HG03558 (cell line): ENCODE measurements at regions not wholly inside any gene's neighbourhood (a gene's known extent, or its start where the extent isn't known, plus 50 kb on each side); places are given as distances from the start of the nearest gene placed in this dataset.
"Not testable (repeated sequence)": the region's sequence is repeated elsewhere in the genome, so short reads cannot be mapped to it uniquely, and the experiment has no call there.

ENCODE experiments used
- ATAC-seq: cut with Tn5 transposase; IDR thresholded peaks from one replicate; pipeline ENCODE4 v1.9.1; 2021; ENCODE audit warnings: moderate number of reproducible peaks; ENCODE audit not compliant: unreplicated experiment; ENCODE audit errors: extremely low read depth

- no peak for ATAC-seq
These were observed 500.7 kb downstream of the ZNF674 start for GRCh38 chrX:46044486-46044885.

GRCh38 chrX:46040001-46040400 is 505.2 kb downstream of the ZNF674 start:
- ATAC-seq, result no peak

- no peak for ATAC-seq
These were observed 505.7 kb downstream of the ZNF674 start for GRCh38 chrX:46039526-46039925.

- ATAC-seq, result no peak
These were observed 508.7 kb downstream of the ZNF674 start for GRCh38 chrX:46036508-46036907.

GRCh38 chrX:46034868-46035267 is 510.4 kb downstream of the ZNF674 start:
- no peak for ATAC-seq

- ATAC-seq, result no peak
These were observed 515.4 kb downstream of the ZNF674 start for GRCh38 chrX:46029777-46030176.

GRCh38 chrX:46016296-46016695 is 528.9 kb downstream of the ZNF674 start:
- no peak for ATAC-seq

- no peak for ATAC-seq
These were observed 529.6 kb downstream of the ZNF674 start for GRCh38 chrX:46015653-46016052.

GRCh38 chrX:45992402-45993123 is 552.7 kb downstream of the ZNF674 start:
- ATAC-seq, result no peak

GRCh38 chrX:45986971-45987370 is 558.2 kb downstream of the ZNF674 start:
- no peak for ATAC-seq

- no peak for ATAC-seq
These were observed 559.1 kb downstream of the ZNF674 start for GRCh38 chrX:45986081-45986480.

GRCh38 chrX:45982958-45983727 is 562.1 kb downstream of the ZNF674 start:
- not testable (repeated sequence) for ATAC-seq

GRCh38 chrX:45980726-45981125 is 564.5 kb downstream of the ZNF674 start:
- ATAC-seq, result no peak

- no peak for ATAC-seq
These were observed 569.6 kb downstream of the ZNF674 start for GRCh38 chrX:45975633-45976032.

GRCh38 chrX:45972636-45973035 is 572.6 kb downstream of the ZNF674 start:
- no peak for ATAC-seq

- ATAC-seq, result no peak
These were observed 585.7 kb downstream of the ZNF674 start for GRCh38 chrX:45959567-45959966.

- ATAC-seq, result no peak
These were observed 588.9 kb downstream of the ZNF674 start for GRCh38 chrX:45956191-45956870.

- ATAC-seq, result no peak
These were observed 589.6 kb downstream of the ZNF674 start for GRCh38 chrX:45955661-45956060.

- no peak for ATAC-seq
These were observed 591.2 kb downstream of the ZNF674 start for GRCh38 chrX:45954026-45954425.

- ATAC-seq, result no peak
These were observed 593.2 kb downstream of the ZNF674 start for GRCh38 chrX:45952030-45952429.

- no peak for ATAC-seq
These were observed 609.8 kb downstream of the ZNF674 start for GRCh38 chrX:45935408-45935807.
